GM23248 (cell line): ENCODE measurements at regions not wholly inside any gene's neighbourhood (a gene's known extent, or its start where the extent isn't known, plus 50 kb on each side); places are given as distances from the start of the nearest gene placed in this dataset.

ENCODE experiments used
- EZH2 ChIP-seq: fragments of 200-600 bp; sonication (generic); IDR thresholded peaks from 2 replicates; pipeline ENCODE4 v1.6.1; 2018; ENCODE audit warnings: antibody characterized with exemption, mild to moderate bottlenecking; ENCODE audit not compliant: insufficient read depth, poor library complexity, severe bottlenecking
- EZH2phosphoT487 ChIP-seq: fragments of 200-600 bp; sonication (generic); IDR thresholded peaks from 2 replicates; pipeline ENCODE4 v1.6.1; 2018; ENCODE audit warnings: antibody characterized with exemption, moderate library complexity, mild to moderate bottlenecking, low read depth; ENCODE audit not compliant: insufficient read depth

GRCh38 chr11:81970886-81971285, 762.8 kb downstream of the FAM181B start:
- no peak for TF ChIP-seq EZH2
- no peak for TF ChIP-seq EZH2phosphoT487
